H1 (cell line): ENCODE measurements at regions not wholly inside any gene's neighbourhood (a gene's known extent, or its start where the extent isn't known, plus 50 kb on each side); places are given as distances from the start of the nearest gene placed in this dataset.

Source experiments
- CTCF ChIA-PET: fragments of 300-600 bp; sonication (Branson Sonifier 250); formaldehyde crosslinking; loops from one replicate; lab custom pipeline; 2021; ENCODE audit not compliant: partially characterized antibody; lab: Charles Lee
- POLR2A ChIA-PET: fragments of 300-600 bp; sonication (Branson Sonifier 250); formaldehyde crosslinking; loops from one replicate; lab custom pipeline; 2021; ENCODE audit warnings: inconsistent platforms; ENCODE audit not compliant: partially characterized antibody; lab: Charles Lee
- DNase-seq, 2 experiments: peaks; one replicate each; pipeline versions ENCODE4 v3.0.0 to v3.0.0-alpha.2; 2010 to 2022; ENCODE audit warnings: low spot score in 2 of 2, low read depth in 1 of 2, mixed read lengths in 1 of 2
- FAIRE-seq: peaks from 2 replicates; lab custom pipeline; 2011; peaks lifted over from hg19 to GRCh38; lab: Jason Lieb, UNC
- H2AFZ ChIP-seq: 2 replicates; pipeline ENCODE4 v1.8.1; 2012; ENCODE audit warnings: low read length, inconsistent platforms
- H2AK5ac ChIP-seq: 2 replicates; pipeline ENCODE4 v1.6.1; 2013; ENCODE audit warnings: low read depth, low read length
- H2BK120ac ChIP-seq: replicated peaks from 2 replicates; pipeline ENCODE3; 2013; ENCODE audit warnings: low read depth, low read length, inconsistent platforms
- H2BK12ac ChIP-seq: 2 replicates; pipeline ENCODE4 v1.6.1; 2013; ENCODE audit warnings: low read depth, low read length
- H2BK15ac ChIP-seq: 2 replicates; pipeline ENCODE4 v1.6.1; 2013; ENCODE audit warnings: low read length
- H2BK20ac ChIP-seq: 2 replicates; pipeline ENCODE4 v1.6.1; 2013; ENCODE audit warnings: low read length
- H2BK5ac ChIP-seq: 2 replicates; pipeline ENCODE4 v1.6.1; 2013; ENCODE audit warnings: low read depth, low read length
- H3K14ac ChIP-seq: 2 replicates; pipeline ENCODE4 v1.6.1; 2013; ENCODE audit warnings: inconsistent platforms; ENCODE audit not compliant: insufficient read length
- H3K18ac ChIP-seq: 2 replicates; pipeline ENCODE4 v1.6.1; 2013; ENCODE audit warnings: low read length; ENCODE audit errors: extremely low read depth
- H3K23ac ChIP-seq: 2 replicates; pipeline ENCODE4 v1.6.1; 2013; ENCODE audit warnings: inconsistent platforms; ENCODE audit not compliant: insufficient read length
- H3K23me2 ChIP-seq: 2 replicates; pipeline ENCODE4 v1.6.1; 2013; ENCODE audit warnings: low read depth, low read length
- H3K27ac ChIP-seq: 2 replicates; pipeline ENCODE4 v1.6.1; 2011; ENCODE audit warnings: low read depth, low read length, inconsistent platforms
- H3K27me3 ChIP-seq, 4 experiments: replicated peaks in 1 of 4; 1 replicate in 1 of 4; 2 replicates in 3 of 4; pipeline versions ENCODE4 v1.6.1 to v1.8.1; 2011 to 2013; ENCODE audit warnings: low read length in 3 of 4, mild to moderate bottlenecking in 3 of 4, inconsistent platforms in 2 of 4, mixed read lengths in 2 of 4, moderate library complexity in 1 of 4; ENCODE audit not compliant: control insufficient read depth in 3 of 4, insufficient read depth in 3 of 4; ENCODE audit errors: extremely low read depth in 1 of 4
- H3K36me3 ChIP-seq, 4 experiments: 2 replicates each; pipeline versions ENCODE4 v1.6.1 to v1.8.1; 2011 to 2013; ENCODE audit warnings: mild to moderate bottlenecking in 4 of 4, low read length in 3 of 4, moderate library complexity in 2 of 4, control low read depth in 1 of 4, inconsistent platforms in 1 of 4; ENCODE audit not compliant: insufficient read depth in 4 of 4, control insufficient read depth in 2 of 4
- H3K4ac ChIP-seq: replicated peaks from 2 replicates; pipeline ENCODE3; 2013; ENCODE audit warnings: low read length, low read depth, mixed read lengths, inconsistent platforms; ENCODE audit not compliant: insufficient read length
- H3K4me1 ChIP-seq, 4 experiments: replicated peaks in 1 of 4; 1 replicate in 1 of 4; 2 replicates in 3 of 4; pipeline versions ENCODE4 v1.6.1 to v1.8.1; 2011 to 2013; ENCODE audit warnings: low read length in 3 of 4, inconsistent platforms in 2 of 4, mixed read lengths in 1 of 4; ENCODE audit not compliant: insufficient read depth in 4 of 4, control insufficient read depth in 3 of 4
- H3K4me2 ChIP-seq, 2 experiments: 2 replicates each; pipeline versions ENCODE4 v1.6.1 to v1.8.1; 2011 to 2013; ENCODE audit warnings: low read depth in 2 of 2, low read length in 2 of 2, control low read depth in 1 of 2, inconsistent platforms in 1 of 2, mild to moderate bottlenecking in 1 of 2; ENCODE audit not compliant: insufficient read depth in 1 of 2
- H3K4me3 ChIP-seq, 4 experiments: fragments of 200-600, 300-600 bp in 1 of 4; sonication (generic), shearing (Covaris generic), sonication (Bioruptor Twin) in 1 of 4; 2 replicates each; pipeline versions ENCODE4 v1.5.1 to v1.8.1; 2011 to 2016; ENCODE audit warnings: low read length in 4 of 4, low read depth in 3 of 4, control low read depth in 2 of 4, inconsistent platforms in 2 of 4, mild to moderate bottlenecking in 2 of 4, mixed read lengths in 1 of 4, moderate library complexity in 1 of 4; ENCODE audit not compliant: insufficient read depth in 2 of 4; ENCODE audit errors: extremely low read depth in 1 of 4
- H3K56ac ChIP-seq: replicated peaks from 2 replicates; pipeline ENCODE3; 2013; ENCODE audit warnings: low read depth, mild to moderate bottlenecking, mixed read lengths, low read length, inconsistent platforms; ENCODE audit not compliant: insufficient read length
- H3K79me1 ChIP-seq: 2 replicates; pipeline ENCODE4 v1.6.1; 2013; ENCODE audit warnings: low read depth, low read length, control low read depth
- H3K79me2 ChIP-seq, 2 experiments: 2 replicates each; pipeline versions ENCODE4 v1.6.1 to v1.8.1; 2012 to 2013; ENCODE audit warnings: low read length in 2 of 2, mild to moderate bottlenecking in 2 of 2, inconsistent platforms in 1 of 2; ENCODE audit not compliant: insufficient read depth in 2 of 2, control insufficient read depth in 1 of 2
- H3K9ac ChIP-seq, 4 experiments: replicated peaks in 1 of 4; 1 replicate in 1 of 4; 2 replicates in 3 of 4; pipeline versions ENCODE4 v1.6.1 to v1.8.1; 2011 to 2013; ENCODE audit warnings: low read depth in 3 of 4, low read length in 3 of 4, control low read depth in 2 of 4, mild to moderate bottlenecking in 2 of 4, moderate library complexity in 2 of 4, inconsistent platforms in 1 of 4; ENCODE audit errors: extremely low read depth in 1 of 4
- H3K9me3 ChIP-seq, 2 experiments: 2 replicates each; pipeline versions ENCODE4 v1.6.1 to v1.8.1; 2012 to 2013; ENCODE audit warnings: mild to moderate bottlenecking in 2 of 2, moderate library complexity in 2 of 2, control low read depth in 1 of 2, inconsistent platforms in 1 of 2, low read depth in 1 of 2, low read length in 1 of 2, mixed read lengths in 1 of 2; ENCODE audit not compliant: insufficient read depth in 2 of 2
- H4K20me1 ChIP-seq, 2 experiments: replicated peaks in 1 of 2; 2 replicates each; pipeline versions ENCODE3 to v1.8.1; 2011 to 2013; ENCODE audit warnings: inconsistent platforms in 2 of 2, low read length in 2 of 2, mild to moderate bottlenecking in 1 of 2; ENCODE audit not compliant: insufficient read depth in 2 of 2, control insufficient read depth in 1 of 2
- H4K5ac ChIP-seq: 2 replicates; pipeline ENCODE4 v1.6.1; 2013; ENCODE audit warnings: low read length, low read depth, mixed read lengths, inconsistent platforms; ENCODE audit not compliant: insufficient read length
- H4K8ac ChIP-seq: 2 replicates; pipeline ENCODE4 v1.8.0; 2013; ENCODE audit warnings: mild to moderate bottlenecking, moderate library complexity, low read length, inconsistent platforms; ENCODE audit not compliant: insufficient read depth; ENCODE audit errors: extremely low read depth
- H4K91ac ChIP-seq: replicated peaks from 2 replicates; pipeline ENCODE3; 2013; ENCODE audit warnings: low read length, mixed read lengths, inconsistent platforms; ENCODE audit not compliant: insufficient read length
- ASH2L ChIP-seq: fragments of 200-600, 300-600 bp; sonication (generic); IDR thresholded peaks from one replicate; pipeline ENCODE4 v1.7.1; 2017; ENCODE audit warnings: low read length
- CBX8 ChIP-seq: fragments of 300-800, 300-1000 bp; sonication (generic); IDR thresholded peaks from 2 replicates; pipeline ENCODE4 v1.7.1; 2016; ENCODE audit warnings: low read depth, low read length, borderline replicate concordance
- CHD2 ChIP-seq: IDR thresholded peaks from 2 replicates; pipeline ENCODE4 v1.6.1; 2012; ENCODE audit warnings: low read length, improper control_type of control experiment
- CREB1 ChIP-seq: IDR thresholded peaks from 2 replicates; pipeline ENCODE4 v1.6.1; 2012; ENCODE audit warnings: inconsistent platforms
- CTBP2 ChIP-seq: IDR thresholded peaks from 2 replicates; pipeline ENCODE4 v1.7.0; 2011; ENCODE audit warnings: borderline replicate concordance, mild to moderate bottlenecking, moderate library complexity, mixed read lengths, low read length; ENCODE audit not compliant: insufficient read depth, insufficient read length
- EGR1 ChIP-seq: IDR thresholded peaks from 2 replicates; pipeline ENCODE4 v1.6.1; 2011; ENCODE audit warnings: low read depth, low read length, borderline replicate concordance
- EZH2 ChIP-seq: fragments of 200-600 bp; sonication (generic); IDR thresholded peaks from 2 replicates; pipeline ENCODE4 v1.7.1; 2012; ENCODE audit warnings: low read depth, mild to moderate bottlenecking, moderate library complexity, low read length, inconsistent platforms; ENCODE audit not compliant: severe bottlenecking
- KDM5A ChIP-seq: fragments of 200-600 bp; IDR thresholded peaks from 2 replicates; pipeline ENCODE4 v1.7.1; 2012; ENCODE audit warnings: mild to moderate bottlenecking, low read length, inconsistent platforms, mixed read lengths
- MAX ChIP-seq: IDR thresholded peaks from 2 replicates; pipeline ENCODE4 v1.6.1; 2012; ENCODE audit warnings: inconsistent platforms
- NRF1 ChIP-seq: IDR thresholded peaks from 2 replicates; pipeline ENCODE4 v1.6.1; 2011; ENCODE audit warnings: mild to moderate bottlenecking, low read depth, low read length, improper control_type of control experiment
- POLR2A ChIP-seq, 2 experiments: IDR thresholded peaks; 1 replicate in 1 of 2; 2 replicates in 1 of 2; pipeline ENCODE4 v1.6.1; 2011; ENCODE audit warnings: low read depth in 2 of 2, low read length in 2 of 2, mild to moderate bottlenecking in 2 of 2; ENCODE audit errors: control extremely low read depth in 1 of 2
- SIN3A ChIP-seq, 2 experiments: IDR thresholded peaks in 1 of 2; conservative IDR thresholded peaks in 1 of 2; 2 replicates each; pipeline ENCODE4 v1.6.1; 2011 to 2012; ENCODE audit warnings: low read length in 2 of 2, improper control_type of control experiment in 1 of 2, low read depth in 1 of 2, mild to moderate bottlenecking in 1 of 2
- SP2 ChIP-seq: IDR thresholded peaks from 2 replicates; pipeline ENCODE4 v1.6.1; 2012; ENCODE audit warnings: mild to moderate bottlenecking, low read length, inconsistent platforms
- SP4 ChIP-seq: IDR thresholded peaks from 2 replicates; pipeline ENCODE4 v1.6.1; 2012; ENCODE audit warnings: low read length, inconsistent platforms
- TAF1 ChIP-seq: IDR thresholded peaks from 2 replicates; pipeline ENCODE4 v1.6.1; 2011; ENCODE audit warnings: mild to moderate bottlenecking, low read depth, low read length
- TBP ChIP-seq: IDR thresholded peaks from 2 replicates; pipeline ENCODE4 v1.6.1; 2011; ENCODE audit warnings: low read depth, low read length, improper control_type of control experiment
- TEAD4 ChIP-seq: IDR thresholded peaks from 2 replicates; pipeline ENCODE4 v1.6.1; 2012; ENCODE audit warnings: low read depth, low read length, inconsistent platforms, mixed read lengths
- YY1 ChIP-seq: IDR thresholded peaks from 2 replicates; pipeline ENCODE4 v1.6.1; 2011; ENCODE audit warnings: low read depth, mild to moderate bottlenecking, low read length
- WGBS, 2 experiments: shearing (Covaris generic) in 1 of 2; methylation state at CpG; one replicate each; pipeline versions ENCODE4 v1.1.6 to v1.1.7; 2013 to 2015; ENCODE audit warnings: low lambda C conversion rate in 2 of 2, mixed read lengths in 2 of 2, inconsistent platforms in 1 of 2, low coverage in 1 of 2, missing lambda C conversion rate in 1 of 2; ENCODE audit not compliant: insufficient replicate concordance in 2 of 2, insufficient coverage in 1 of 2, insufficient read length in 1 of 2; ENCODE audit errors: extremely low coverage in 1 of 2, missing lambda C conversion rate in 1 of 2; 5-methylcytosine and 5-hydroxymethylcytosine counted together

- FAIRE-seq (no peak), DNase-seq (no peak)
- H4K20me1 ChIP-seq, result no peaks in the 10 kb centered on the region
- no peak overlapping the region for H3K4ac ChIP-seq
- no peak overlapping the region for H4K5ac ChIP-seq
- no peak overlapping the region for H2BK12ac ChIP-seq
- POLR2A ChIA-PET, result no interaction called here
- H3K79me2 ChIP-seq, result no peaks in the 10 kb centered on the region
- H3K23me2 ChIP-seq, result no peaks in the 10 kb centered on the region
- H2BK5ac ChIP-seq, result no peak overlapping the region
- H3K27ac ChIP-seq, result no peak overlapping the region
- no peak overlapping the region for H2AFZ ChIP-seq
- 97% methylated on average over 5 of the region's 5 CpGs; no CpG with 5 or more reads in 1 of the 2 experiments for WGBS, 2 experiments
- no peaks in the 10 kb centered on the region for H3K27me3 ChIP-seq
- no peak overlapping the region for H3K4me2 ChIP-seq
- CTCF ChIA-PET, result no interaction called here
- no peaks in the 10 kb centered on the region for H3K9me3 ChIP-seq
- no peak overlapping the region for H4K8ac ChIP-seq
- no peaks in the 10 kb centered on the region for H3K4me1 ChIP-seq
- H3K18ac ChIP-seq, result no peak overlapping the region
- no peaks in the 10 kb centered on the region for H3K36me3 ChIP-seq
- H2BK120ac ChIP-seq, result no peak overlapping the region
- H2BK15ac ChIP-seq, result no peak overlapping the region
- no peak overlapping the region for H4K91ac ChIP-seq
- no peak overlapping the region for H2AK5ac ChIP-seq
- H3K56ac ChIP-seq, result no peak overlapping the region
- no peak overlapping the region for H3K9ac ChIP-seq
- H3K14ac ChIP-seq, result no peak overlapping the region
- H3K4me3 ChIP-seq, result no peak overlapping the region
- H3K23ac ChIP-seq, result no peak overlapping the region
- no peaks in the 10 kb centered on the region for H3K79me1 ChIP-seq
- no peak overlapping the region for H2BK20ac ChIP-seq
- TF ChIP-seq CBX8 (no peak), EZH2 (no peak), TAF1 (no peak), SP2 (no peak), CREB1 (no peak), ASH2L (no peak), CTBP2 (no peak), EGR1 (no peak), SP4 (no peak), MAX (no peak), KDM5A (no peak), CHD2 (no peak), TBP (no peak), YY1 (no peak), TEAD4 (no peak), SIN3A (conservative IDR thresholded peaks at IDR 0.05 in 1 of 2, IDR thresholded peaks at IDR 0.05 in 1 of 2; ENCODE audit: low read depth in 1 of 2, low read length in 2 of 2) (no peak), NRF1 (no peak), POLR2A (IDR thresholded peaks at IDR 0.05; ENCODE audit: control extremely low read depth in 1 of 2, low read depth in 2 of 2, low read length in 2 of 2) (no peak)
Observed at GRCh38 chr2:125658583-125658982, 997.4 kb upstream of the GYPC start.
